SW 1271 (cell line): ENCODE measurements at regions not wholly inside any gene's neighbourhood (a gene's known extent, or its start where the extent isn't known, plus 50 kb on each side); places are given as distances from the start of the nearest gene placed in this dataset.
A peak's percentile ranks its signal among the peaks of the same experiment; 100 is the strongest.

Source experiments
- DNase-seq, 2 experiments: peaks; one replicate each; lab custom pipeline; 2025; lab: John Stamatoyannopoulos, UW

DNA sequence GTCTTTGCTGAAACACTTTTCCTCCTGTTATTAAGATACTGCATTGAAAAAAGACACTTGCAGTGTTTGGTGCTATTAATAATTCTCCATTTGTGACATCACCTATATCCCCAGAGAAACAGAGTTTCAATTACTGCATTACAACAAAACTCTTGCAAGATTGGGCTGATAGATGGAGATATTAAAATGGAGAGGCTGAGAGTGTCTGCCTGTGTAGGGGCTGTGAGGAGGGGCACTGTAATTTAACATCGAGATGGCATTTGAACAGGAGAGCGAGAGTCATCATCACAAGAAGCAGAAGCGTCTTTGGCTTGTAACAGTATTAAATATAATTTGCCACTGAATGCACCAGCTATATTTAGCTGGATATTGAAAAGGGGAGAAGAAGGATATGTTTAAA, 316.5 kb downstream of the CDH26 start:
- no peak for DNase-seq

DNA sequence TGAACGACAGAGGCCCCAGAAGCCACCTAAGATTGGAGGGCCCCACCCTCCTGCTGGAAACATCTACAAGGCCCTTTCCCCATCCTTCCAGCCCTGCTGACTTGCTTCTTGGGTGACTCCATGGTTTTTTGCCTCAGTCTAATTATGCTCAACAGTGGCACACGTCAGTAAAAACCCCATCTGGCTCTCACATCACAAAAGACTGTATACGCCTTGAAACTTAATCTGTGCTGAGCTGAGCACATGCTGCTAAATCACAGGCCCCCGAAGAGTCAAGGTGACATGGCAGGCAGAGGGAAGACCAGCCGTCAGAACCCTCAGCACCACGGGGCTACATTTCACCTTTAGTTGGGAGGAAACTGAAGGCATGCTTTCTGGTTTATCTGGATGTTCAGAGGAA, 323.1 kb downstream of the CDH26 start:
- DNase-seq = no peak

DNA sequence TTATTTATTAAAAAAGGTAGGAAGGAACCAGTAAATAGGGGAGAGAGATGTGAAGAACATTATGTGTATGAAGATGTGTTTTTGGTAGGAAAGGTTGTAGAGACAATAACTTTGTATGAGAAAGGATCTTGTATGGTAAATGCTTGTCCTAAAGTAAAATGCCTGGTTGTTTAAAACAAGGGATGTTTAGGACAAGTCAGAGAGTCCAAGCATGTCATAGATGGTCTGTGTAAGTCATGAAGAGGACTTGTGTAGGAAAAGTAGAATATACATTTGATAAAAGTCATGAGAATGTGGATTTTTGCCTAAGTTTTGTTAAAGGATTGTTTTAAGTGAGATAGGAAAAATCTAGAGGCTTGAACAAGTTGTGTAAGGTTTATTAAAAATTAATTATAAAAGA, 325.1 kb downstream of the CDH26 start:
- DNase-seq = peak in 1 of 2 experiments; percentile 25

DNA sequence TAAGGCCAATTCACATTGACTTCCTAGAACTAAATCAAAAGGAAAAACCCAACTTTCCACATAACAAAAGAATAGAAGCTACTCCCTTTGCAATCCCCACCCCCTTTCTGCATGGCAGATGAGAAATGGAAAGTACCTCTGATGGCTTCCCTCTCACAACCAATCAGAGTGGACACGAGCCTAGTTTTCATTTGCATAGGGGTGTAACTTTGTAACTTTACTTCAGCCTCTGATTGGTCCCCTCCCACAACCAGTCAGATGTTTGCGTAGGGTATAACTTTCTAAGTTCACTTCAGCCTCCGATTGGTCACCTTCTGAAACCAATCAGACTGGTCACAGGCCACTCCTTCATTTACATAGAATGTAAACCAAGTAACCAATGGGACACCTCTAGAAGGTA, 328.5 kb downstream of the CDH26 start:
- DNase-seq = no peak

DNA sequence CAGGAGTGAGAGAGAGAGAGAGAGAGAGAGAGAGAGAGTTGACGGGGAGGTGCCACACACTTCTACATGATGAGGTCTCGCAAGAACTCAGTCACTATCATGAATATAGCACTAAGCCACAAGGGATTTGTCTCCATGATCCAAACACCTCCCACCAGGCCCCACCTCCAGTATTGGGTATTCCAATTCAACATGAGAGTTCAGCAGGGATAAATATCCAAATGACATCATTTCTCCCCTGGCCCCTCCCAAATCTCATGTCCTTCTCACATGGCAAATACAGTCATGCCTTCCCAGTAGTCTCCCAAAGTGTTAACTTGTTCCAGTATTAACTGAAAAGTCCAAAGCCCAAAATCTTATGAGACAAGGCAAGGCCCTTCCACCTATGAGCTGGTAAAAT, 330.7 kb downstream of the CDH26 start:
- DNase-seq = no peak

DNA sequence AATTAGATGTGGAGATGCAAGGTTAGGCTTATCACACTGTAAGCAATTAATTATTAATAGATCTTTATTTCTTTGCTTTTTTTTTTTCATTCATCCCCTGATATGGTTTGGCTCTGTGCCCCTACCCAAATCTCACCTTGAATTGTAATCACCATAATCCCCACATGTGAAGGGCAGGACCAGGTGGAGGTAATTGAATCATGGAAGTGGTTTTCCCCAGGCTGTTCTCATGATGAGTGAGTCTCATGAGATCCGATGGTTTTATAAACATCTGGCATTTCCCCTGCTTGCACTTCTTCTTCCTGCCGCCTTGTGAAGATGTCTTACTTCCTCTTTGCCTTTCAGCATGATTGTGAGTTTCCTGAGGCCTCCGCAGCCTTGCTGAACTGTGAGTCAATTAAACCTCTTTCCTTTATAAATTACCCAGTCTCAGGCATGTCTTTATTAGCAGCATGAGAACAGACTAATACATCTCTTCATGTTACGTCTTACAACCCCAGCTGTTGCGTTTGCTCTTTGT, 333.8 kb downstream of the CDH26 start:
- DNase-seq = no peak

DNA sequence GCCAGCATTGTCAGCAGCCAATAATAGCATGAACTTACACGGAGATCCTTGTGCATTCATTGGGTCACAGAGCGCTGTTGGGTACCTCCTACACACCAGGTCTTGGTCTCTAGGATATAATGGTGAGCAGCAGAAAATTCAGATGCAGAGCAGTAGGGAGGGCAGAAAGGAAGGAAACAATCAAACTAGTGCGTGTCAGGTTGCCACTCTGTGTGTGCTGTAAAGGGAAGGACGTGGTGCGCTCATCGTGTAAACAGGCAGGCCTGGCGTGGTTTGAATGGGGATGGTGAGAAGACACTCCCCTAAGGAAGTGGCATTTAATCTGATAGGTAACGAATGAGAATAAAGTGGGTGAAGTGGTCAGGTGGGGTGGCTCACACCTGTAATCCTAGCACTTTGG, 336.4 kb downstream of the CDH26 start:
- DNase-seq = no peak

DNA sequence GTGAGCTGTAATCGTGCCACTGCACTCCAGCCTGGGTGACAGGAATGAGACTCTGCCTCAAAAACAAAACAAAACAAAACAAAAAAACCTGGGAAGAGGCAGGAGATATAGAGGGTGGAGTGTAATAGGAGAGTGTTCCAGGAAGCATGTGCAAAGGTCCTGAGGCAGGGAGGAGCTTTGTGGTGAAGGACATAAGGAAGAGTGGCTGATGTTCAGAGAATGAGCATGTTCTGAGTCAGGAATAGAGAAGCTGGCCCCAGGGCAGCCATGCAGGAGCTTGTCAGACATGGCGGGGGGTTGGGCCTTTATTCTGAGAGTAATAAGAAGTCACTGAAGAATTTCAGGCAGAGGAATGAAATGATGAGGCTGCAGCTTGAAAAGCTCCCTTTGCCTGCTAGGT, 337.0 kb downstream of the CDH26 start:
- DNase-seq = no peak

DNA sequence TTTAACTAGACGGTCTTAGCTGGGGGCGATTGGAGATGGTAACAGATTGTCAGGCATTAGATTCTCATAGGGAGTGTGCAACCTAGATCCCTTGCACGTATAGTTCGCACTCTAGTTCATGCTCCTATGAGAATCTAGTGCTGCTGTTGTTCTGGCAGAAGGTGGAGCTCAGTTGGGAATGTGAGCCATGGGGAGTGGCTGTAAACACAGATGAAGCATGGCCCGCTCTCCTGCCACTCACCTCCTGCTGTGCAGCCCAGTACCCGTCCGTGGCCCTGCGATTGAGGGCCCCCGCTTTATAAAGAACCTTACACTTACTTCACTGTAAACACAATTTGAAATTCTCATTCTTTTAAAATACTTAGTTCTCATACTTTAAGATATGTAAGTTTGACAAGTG, 339.4 kb downstream of the CDH26 start:
- no peak for DNase-seq

DNA sequence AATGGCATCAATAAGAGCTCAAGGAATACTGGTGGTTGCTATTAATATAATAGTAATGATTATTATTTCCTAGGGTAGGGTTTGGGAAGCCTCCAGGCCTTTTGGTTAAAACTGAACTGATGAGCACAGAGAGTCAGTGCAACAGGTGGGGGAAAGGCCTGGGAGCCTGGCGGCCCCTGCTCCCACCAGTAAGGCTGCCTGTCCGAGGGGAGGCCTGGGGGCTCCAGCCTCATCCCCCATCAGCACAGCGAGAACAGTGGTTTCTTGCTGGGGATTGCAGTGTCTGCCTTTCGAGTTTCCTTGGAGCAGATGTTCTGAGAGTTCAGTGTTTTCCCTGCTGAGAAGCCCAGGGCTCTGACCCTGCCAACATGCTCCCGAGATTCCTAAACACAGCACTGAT, 340.4 kb downstream of the CDH26 start:
- no peak for DNase-seq

DNA sequence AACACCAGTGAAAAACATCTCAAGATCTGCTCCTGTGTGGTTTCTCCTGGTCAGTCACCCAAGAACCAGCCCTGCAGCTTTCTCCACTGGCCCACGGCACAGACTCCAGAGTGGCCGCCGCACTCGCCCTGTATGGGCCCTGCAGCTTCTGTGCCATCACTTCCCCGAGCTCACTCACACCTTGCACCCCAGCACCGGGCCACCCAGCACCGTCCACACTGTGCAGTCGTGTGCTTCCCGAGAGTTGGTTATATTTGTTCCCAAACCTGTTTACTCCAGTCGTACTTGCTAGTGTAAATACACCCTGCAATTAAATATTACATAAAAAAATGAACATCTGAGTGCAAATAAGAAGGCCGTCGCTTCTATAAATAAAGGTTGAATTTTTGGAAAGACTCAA, 341.7 kb downstream of the CDH26 start:
- no peak for DNase-seq

DNA sequence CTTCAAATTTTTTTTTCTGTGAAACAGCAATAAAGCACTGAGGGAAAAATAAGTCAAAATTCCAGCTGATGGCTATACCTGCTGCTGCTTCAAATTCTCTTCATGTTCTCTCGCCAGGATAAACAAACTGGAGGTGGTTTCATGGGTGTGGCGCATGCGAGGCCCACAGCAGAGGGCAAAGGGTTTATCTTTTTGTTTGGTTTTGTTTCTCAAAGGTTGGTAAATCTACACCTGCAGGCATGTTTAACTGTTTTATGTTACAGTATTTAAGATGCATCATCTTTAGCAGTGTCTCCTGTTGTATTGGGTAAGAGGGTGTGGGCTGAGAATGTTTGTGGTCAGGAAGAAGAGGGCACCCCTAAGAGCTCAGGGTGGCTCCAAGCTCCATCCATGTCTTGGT, 342.2 kb downstream of the CDH26 start:
- DNase-seq = no peak

DNA sequence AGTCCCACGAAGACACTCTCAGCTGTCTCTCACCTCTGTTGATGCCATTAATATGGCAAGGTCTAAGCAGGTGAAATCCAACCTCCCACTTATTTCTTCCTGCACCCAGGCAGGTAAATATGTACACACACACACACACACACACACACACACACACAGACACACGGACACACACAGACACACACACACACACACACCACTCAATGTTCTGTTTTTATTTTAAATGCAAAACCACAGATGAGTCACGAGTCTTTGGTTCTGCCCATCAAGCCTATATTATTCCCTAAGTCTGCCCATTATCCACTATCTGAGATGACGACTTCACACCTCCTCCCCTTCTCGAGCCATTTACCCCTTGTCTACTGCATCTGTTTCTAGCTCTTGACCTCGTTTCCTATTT, 344.7 kb downstream of the CDH26 start:
- DNase-seq = no peak

DNA sequence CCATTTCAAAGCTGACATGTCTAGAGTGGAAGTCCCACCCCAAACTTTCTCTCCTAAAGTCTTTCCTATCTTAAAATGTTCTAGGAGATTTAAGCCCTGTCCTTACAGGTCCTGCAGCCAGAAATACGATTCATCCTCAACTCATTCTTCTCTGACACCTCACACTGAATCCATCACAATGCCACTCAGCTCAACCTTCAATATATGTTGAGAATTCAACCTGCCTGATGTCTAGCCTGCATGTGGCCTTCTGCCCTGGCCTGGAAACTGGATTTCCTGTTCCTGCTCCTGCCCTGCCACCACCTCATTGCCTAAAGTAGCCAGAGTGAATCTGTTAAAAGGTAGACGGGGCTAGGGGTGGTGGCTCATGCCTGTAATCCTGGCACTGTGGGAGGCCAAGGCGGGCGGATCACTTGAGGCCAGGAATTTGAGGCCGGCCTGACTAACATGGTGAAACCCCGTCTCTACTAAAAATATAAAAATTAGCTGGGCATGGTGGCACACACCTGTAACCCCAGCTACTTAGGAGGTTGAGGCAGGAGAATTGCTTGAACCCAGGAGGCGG, 345.9 kb downstream of the CDH26 start:
- DNase-seq = no peak

DNA sequence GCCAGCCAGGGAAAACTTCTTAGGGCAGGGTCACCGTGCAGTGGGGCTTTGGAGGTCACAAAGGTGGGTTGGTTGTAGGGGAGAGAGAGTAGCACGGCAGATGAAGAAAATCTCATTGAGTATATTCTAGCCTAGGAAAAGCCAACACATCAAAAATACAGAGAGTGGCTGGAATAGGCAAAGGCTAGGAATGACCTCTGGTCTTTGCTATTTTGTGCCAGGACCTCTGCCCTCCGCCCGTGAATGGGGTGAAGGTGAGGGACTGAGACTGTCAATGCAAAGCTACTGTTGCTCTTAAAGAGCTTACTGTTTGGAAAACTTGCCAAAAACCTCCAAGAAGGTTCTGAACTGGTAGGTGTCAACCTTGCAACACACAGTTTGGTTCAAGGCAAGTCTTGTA, 346.7 kb downstream of the CDH26 start:
- DNase-seq = no peak

DNA sequence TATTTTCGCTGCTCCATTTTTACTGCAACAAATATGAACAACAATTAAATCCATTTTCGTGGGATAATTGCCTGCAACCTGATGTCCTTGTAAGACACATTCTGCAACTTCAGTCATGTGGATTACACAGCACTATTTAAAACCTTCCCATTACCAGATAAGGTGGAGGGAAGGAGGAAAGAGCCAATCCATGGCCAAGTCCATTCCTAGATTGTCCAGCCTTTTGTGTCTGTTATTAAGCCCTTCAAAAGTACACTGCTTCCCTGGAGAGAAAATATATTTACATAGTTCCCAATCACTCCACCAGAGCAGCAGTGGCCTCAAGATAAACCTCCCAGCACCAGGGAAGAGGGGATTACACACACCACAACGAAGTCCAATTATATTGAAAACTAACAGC, 347.9 kb downstream of the CDH26 start:
- DNase-seq = no peak

DNA sequence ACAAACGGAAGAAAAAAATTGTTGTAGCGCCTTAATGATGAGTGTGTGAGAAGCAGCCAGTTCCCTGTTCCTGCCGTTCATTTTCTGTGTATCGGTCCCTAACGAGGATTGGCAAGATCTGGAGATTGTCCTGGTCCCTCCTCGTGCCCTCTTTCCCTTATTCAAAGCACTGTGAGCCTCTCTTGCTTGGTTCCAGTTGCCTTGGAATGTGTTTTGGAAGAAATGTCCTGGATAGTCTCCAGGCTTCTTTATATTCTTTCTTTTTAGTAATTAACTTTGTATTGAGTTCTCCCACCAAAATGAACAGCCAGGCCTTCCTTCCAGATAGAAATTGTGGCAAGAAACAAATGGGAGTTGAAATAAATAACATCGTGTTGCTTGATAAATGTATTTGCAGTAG, 348.3 kb downstream of the CDH26 start:
- DNase-seq = no peak

DNA sequence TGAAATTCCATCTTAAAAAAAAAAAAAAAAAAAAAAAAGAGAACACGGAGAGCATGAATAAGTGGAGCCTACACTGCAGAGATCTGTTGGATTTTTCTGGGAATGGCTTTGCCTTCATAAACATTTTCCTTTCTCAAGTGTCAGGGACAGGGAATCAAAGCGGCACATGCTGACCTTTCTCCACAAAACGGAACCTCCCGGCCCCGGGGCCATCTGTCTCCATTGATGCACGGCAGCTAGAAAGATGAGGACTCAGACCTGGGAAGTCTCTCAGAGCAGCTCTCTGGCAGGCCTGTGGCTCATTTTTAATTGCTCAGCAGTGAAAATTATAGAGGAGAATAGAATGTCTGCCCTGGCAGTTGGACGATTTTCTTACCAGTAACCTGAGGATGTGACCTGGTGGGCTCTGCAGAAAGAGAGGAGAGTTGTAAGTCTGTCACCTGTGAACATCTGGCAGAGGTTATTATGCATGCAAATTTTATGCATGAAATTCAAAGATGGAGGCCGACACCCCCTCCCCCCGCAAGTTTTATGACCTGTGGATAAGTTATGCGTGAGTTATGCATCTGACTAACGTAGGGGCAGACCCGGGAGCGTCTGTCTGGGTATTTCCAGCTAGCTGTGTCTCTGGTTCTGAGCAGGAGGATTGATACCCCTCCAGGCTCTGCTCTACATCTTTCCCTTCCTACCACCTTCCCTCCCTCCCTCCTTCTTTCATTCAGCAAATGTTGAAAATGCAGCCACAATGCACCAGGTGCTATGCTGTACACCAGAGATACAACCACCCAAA, 352.5 kb downstream of the CDH26 start:
- DNase-seq = no peak

DNA sequence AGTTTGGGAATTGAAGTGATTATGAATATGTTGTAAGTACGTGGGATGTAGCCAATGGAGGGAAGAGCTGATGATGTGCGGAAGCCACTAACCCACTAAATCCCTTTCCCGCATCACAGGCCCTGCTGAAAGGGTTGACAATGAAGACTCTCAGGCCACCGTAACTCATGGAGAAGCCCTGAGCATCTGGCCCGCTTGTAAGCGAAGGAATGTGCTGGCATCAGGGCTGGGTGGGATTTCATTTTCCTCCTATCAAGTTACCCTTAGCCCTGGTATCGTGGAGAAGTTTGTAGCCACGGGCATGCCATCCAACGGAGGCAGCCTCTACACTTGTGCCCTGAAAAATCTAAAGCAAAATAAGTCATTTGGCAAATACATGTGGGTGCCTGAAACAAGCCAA, 355.0 kb downstream of the CDH26 start:
- DNase-seq = no peak

DNA sequence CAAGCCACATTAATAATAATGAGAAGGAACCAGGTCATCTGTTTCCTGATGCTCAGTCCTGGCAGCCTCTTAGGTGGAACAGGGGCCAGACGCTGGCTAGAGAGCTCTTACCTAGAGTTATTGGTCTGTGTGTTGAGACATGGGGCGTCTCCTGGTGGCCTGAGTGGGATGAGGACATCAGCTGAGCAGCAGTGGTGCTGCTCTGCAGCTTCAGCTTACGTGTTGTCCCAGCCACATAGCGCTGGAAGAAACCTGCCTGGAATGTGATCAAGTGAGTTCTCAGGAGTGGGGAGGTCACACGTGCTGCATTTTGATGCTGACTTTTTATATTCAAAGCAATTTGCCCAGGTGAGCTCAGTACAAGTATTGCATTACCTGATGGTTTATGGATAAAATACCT, 355.4 kb downstream of the CDH26 start:
- DNase-seq = no peak

DNA sequence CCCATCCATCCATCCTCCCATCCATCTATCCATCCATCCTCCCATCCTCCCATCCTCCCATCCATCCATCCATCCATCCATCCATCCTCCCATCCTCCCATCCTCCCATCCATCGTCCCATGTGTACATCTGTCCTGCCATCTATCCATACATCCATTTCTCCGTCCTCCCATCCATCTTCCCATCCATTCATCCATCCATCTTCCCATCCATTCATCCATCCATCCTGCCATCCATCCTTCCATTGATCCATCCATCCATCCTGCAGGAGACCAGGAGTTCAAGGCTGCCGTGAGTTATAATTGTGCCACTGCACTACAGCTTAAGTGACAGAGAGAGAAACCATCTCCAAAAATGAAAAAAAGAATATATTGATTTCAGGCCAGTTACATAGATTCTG, 356.5 kb downstream of the CDH26 start:
- DNase-seq = no peak

DNA sequence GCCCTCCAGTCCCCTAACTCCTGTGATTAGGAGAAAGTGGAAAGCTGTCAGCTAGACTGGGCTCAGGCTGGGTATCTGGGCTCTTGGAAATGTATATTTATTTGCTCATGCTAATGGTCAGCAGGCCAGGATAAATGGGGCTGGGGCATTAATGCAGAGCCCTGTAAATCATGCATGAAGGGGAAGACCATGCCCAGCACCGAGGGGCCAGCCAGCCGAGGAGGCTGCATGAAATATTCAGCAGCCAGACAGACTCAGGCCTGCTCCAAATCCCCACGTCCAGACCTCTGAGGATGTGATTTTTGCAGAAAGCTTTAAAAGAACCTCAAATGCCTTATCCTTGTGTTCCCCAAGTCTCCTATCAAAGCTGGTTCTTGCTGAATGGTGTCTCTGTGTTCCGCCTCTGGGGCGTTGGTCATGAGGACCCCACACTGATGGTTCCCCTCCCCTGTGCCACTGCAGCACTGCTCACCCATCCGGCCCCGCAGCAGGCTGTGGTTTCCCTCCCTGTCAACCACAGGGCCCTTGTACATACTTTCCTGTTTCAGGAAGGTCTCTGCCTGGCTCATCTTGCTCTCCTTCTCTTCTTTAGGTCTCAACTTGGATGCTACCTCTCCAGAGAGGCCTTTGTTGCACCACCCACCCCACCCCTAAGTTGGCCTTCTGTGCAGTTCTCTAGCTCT, 358.4 kb downstream of the CDH26 start:
- no peak for DNase-seq

DNA sequence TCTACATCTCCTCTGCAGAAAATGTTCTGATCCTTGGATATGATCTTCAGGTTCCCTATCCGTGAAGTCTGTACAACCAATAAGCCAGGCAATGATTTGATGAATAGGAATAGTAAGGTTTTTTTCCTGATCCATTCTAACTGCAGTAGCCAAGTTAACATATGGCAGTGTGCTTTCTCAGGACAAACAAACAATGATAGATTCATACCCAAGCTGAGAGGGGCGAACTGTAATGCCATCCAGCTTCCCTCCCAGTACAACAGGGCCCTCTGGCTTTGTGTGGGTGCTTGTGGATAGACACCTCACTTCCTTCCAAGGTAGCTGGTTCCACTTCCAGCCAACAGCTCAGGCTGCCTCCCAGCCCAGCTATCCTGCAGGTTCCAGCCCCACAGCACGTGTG, 359.2 kb downstream of the CDH26 start:
- DNase-seq = no peak
